DOHH2 (cell line): ENCODE measurements at regions not wholly inside any gene's neighbourhood (a gene's known extent, or its start where the extent isn't known, plus 50 kb on each side); places are given as distances from the start of the nearest gene placed in this dataset.

Source experiments
- EZH2phosphoT487 ChIP-seq: fragments of 200-600 bp; sonication (generic); IDR thresholded peaks from 2 replicates; pipeline ENCODE4 v1.6.1; 2017; ENCODE audit warnings: borderline replicate concordance, mild to moderate bottlenecking, antibody characterized with exemption, low read length, moderate library complexity, mixed read lengths
- TF ChIP-seq, protein P1 (sequence below): fragments of 200-600 bp; sonication (generic); IDR thresholded peaks from one replicate; pipeline ENCODE4 v1.5.1; 2014; ENCODE audit warnings: antibody characterized with exemption, mild to moderate bottlenecking, low read depth, low read length; ENCODE audit not compliant: poor library complexity, severe bottlenecking

GRCh38 chr1:224846119-224846907 lies 83.2 kb upstream of the DNAH14 start:
- TF ChIP-seq, protein P1, sequence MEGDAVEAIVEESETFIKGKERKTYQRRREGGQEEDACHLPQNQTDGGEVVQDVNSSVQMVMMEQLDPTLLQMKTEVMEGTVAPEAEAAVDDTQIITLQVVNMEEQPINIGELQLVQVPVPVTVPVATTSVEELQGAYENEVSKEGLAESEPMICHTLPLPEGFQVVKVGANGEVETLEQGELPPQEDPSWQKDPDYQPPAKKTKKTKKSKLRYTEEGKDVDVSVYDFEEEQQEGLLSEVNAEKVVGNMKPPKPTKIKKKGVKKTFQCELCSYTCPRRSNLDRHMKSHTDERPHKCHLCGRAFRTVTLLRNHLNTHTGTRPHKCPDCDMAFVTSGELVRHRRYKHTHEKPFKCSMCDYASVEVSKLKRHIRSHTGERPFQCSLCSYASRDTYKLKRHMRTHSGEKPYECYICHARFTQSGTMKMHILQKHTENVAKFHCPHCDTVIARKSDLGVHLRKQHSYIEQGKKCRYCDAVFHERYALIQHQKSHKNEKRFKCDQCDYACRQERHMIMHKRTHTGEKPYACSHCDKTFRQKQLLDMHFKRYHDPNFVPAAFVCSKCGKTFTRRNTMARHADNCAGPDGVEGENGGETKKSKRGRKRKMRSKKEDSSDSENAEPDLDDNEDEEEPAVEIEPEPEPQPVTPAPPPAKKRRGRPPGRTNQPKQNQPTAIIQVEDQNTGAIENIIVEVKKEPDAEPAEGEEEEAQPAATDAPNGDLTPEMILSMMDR, result no peak
- no peak for TF ChIP-seq EZH2phosphoT487
